ENCODE measurements at regions not wholly inside any gene's neighbourhood (a gene's known extent, or its start where the extent isn't known, plus 50 kb on each side); places are given as distances from the start of the nearest gene placed in this dataset.

- Histone ChIP-seq H3K27me3 (replicated peaks; ENCODE audit: insufficient read depth) (no peaks in the 10 kb centered on the region), H3K36me3 (no peaks in the 10 kb centered on the region), H3K4me3 (no peak overlapping the region), H3K27ac (no peak overlapping the region), H3K4me1 (replicated peaks) (no peaks in the 10 kb centered on the region), H3K9me3 (no peaks in the 10 kb centered on the region)
- intact Hi-C loops (cut with DNase I), result no loop called here
- TF ChIP-seq, protein P1, sequence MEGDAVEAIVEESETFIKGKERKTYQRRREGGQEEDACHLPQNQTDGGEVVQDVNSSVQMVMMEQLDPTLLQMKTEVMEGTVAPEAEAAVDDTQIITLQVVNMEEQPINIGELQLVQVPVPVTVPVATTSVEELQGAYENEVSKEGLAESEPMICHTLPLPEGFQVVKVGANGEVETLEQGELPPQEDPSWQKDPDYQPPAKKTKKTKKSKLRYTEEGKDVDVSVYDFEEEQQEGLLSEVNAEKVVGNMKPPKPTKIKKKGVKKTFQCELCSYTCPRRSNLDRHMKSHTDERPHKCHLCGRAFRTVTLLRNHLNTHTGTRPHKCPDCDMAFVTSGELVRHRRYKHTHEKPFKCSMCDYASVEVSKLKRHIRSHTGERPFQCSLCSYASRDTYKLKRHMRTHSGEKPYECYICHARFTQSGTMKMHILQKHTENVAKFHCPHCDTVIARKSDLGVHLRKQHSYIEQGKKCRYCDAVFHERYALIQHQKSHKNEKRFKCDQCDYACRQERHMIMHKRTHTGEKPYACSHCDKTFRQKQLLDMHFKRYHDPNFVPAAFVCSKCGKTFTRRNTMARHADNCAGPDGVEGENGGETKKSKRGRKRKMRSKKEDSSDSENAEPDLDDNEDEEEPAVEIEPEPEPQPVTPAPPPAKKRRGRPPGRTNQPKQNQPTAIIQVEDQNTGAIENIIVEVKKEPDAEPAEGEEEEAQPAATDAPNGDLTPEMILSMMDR (IDR thresholded peaks at IDR 0.05), result no peak
- TF ChIP-seq POLR2AphosphoS5 (IDR thresholded peaks at IDR 0.05) (no peak), POLR2A (IDR thresholded peaks at IDR 0.05) (no peak)
- no peak for DNase-seq (ENCODE audit: low spot score)
- 71% methylated on average over 7 of the region's 7 CpGs for WGBS
Measured at GRCh38 chr9:28563291-28563934, 990.1 kb upstream of the C9orf72 start.

DNA sequence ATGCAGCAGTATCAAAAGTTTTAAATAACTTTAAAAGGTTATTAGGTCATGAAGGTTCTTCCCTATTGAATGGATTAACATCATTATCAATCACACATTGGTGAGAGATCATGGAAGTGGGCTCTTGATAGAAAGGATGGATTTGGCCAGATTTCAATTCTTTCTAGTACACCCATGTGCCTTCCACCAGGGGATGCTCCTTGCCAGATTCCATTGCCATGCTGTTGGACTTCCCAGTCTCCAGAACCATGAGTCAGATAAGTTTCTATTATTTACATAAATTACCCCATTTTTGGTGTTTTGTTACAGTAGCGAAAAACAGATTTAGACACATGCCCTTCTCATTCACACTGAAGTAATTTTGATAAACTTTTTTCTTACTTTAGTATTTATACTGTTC lies 1010.6 kb upstream of the C9orf72 start:
- Histone ChIP-seq H3K27me3 (replicated peaks; ENCODE audit: insufficient read depth) (no peaks in the 10 kb centered on the region), H3K36me3 (no peaks in the 10 kb centered on the region), H3K9me3 (no peaks in the 10 kb centered on the region), H3K27ac (no peak overlapping the region), H3K4me1 (replicated peaks) (no peaks in the 10 kb centered on the region), H3K4me3 (no peak overlapping the region)
- intact Hi-C loops (cut with DNase I), result no loop called here
- WGBS, result 97% methylated on average over 1 of the region's 1 CpG
- DNase-seq (ENCODE audit: low spot score), result no peak
- TF ChIP-seq, protein P1 (IDR thresholded peaks at IDR 0.05), result no peak
- TF ChIP-seq POLR2A (IDR thresholded peaks at IDR 0.05) (no peak), POLR2AphosphoS5 (IDR thresholded peaks at IDR 0.05) (no peak)

- Histone ChIP-seq H3K9me3 (no peaks in the 10 kb centered on the region), H3K4me1 (replicated peaks) (no peaks in the 10 kb centered on the region), H3K27ac (no peak overlapping the region), H3K36me3 (no peaks in the 10 kb centered on the region), H3K27me3 (replicated peaks; ENCODE audit: insufficient read depth) (no peaks in the 10 kb centered on the region), H3K4me3 (no peak overlapping the region)
- intact Hi-C loops (cut with DNase I), result no loop called here
- no peak for DNase-seq (ENCODE audit: low spot score)
- TF ChIP-seq POLR2AphosphoS5 (IDR thresholded peaks at IDR 0.05) (no peak), POLR2A (IDR thresholded peaks at IDR 0.05) (no peak)
- TF ChIP-seq, protein P1 (IDR thresholded peaks at IDR 0.05), result no peak
- 42% methylated on average over 2 of the region's 2 CpGs for WGBS
Measured at GRCh38 chr9:28584542-28584941, 1011.3 kb upstream of the C9orf72 start.

- Histone ChIP-seq H3K9me3 (no peaks in the 10 kb centered on the region), H3K4me1 (replicated peaks) (no peaks in the 10 kb centered on the region), H3K4me3 (no peak overlapping the region), H3K27ac (no peak overlapping the region), H3K27me3 (replicated peaks; ENCODE audit: insufficient read depth) (no peaks in the 10 kb centered on the region), H3K36me3 (no peaks in the 10 kb centered on the region)
- WGBS, result 100% methylated on average over 1 of the region's 1 CpG
- no peak for TF ChIP-seq POLR2AphosphoS5 (IDR thresholded peaks at IDR 0.05)
- TF ChIP-seq POLR2A (IDR thresholded peaks at IDR 0.05), result no peak
- TF ChIP-seq, protein P1 (IDR thresholded peaks at IDR 0.05), result no peak
- intact Hi-C loops (cut with DNase I), result no loop called here
- DNase-seq (ENCODE audit: low spot score), result no peak
Measured at GRCh38 chr9:28587052-28587451, 1013.8 kb upstream of the C9orf72 start.

DNA sequence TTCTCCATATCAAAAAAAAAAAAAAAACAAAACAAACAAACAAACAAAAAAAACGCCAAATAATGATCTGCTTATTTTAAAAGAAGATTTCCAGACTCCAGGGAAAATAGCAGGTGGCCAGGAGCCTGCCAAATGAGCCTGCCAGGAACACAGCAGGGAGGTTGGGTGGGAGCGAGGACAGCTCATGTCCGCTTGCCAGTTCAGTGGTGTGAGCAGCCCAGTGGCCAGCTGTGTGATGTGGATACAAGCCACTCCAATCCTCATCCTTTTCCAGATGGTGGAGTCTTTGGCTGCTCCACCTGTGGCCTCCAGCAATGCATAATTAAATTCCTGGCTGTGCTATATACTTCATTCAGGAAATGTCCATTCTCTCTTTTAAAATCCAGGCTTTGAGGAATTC lies 1025.1 kb upstream of the C9orf72 start:
- H3K4me3 ChIP-seq, result no peak overlapping the region
- WGBS, result 71% methylated on average over 3 of the region's 3 CpGs
- no peak for DNase-seq (ENCODE audit: low spot score)

More for the DNA sequence above, 1025.1 kb upstream of the C9orf72 start:
- TF ChIP-seq POLR2AphosphoS5 (IDR thresholded peaks at IDR 0.05) (no peak), POLR2A (IDR thresholded peaks at IDR 0.05) (no peak)
- TF ChIP-seq, protein P1 (IDR thresholded peaks at IDR 0.05), result no peak
- Histone ChIP-seq H3K27ac (no peak overlapping the region), H3K27me3 (replicated peaks; ENCODE audit: insufficient read depth) (no peaks in the 10 kb centered on the region), H3K9me3 (no peaks in the 10 kb centered on the region), H3K36me3 (no peaks in the 10 kb centered on the region), H3K4me1 (replicated peaks) (no peaks in the 10 kb centered on the region)
- intact Hi-C loops (cut with DNase I), result no loop called here

Data from prostate gland (tissue), 2 donors.